H9 (cell line): ENCODE measurements at regions not wholly inside any gene's neighbourhood (a gene's known extent, or its start where the extent isn't known, plus 50 kb on each side); places are given as distances from the start of the nearest gene placed in this dataset.

Experiments
- DNase-seq: peaks from one replicate; pipeline ENCODE4 v3.0.0-alpha.2; 2017
- H2AFZ ChIP-seq: one replicate; pipeline ENCODE4 v1.6.1; 2013; ENCODE audit warnings: mild to moderate bottlenecking, low read length, control low read depth, moderate library complexity
- H2AK5ac ChIP-seq: 2 replicates; pipeline ENCODE4 v1.6.1; 2013; ENCODE audit warnings: low read length, control low read depth, mixed read lengths; ENCODE audit not compliant: insufficient read length
- H2BK120ac ChIP-seq: one replicate; pipeline ENCODE4 v1.6.1; 2013; ENCODE audit warnings: low read depth, mild to moderate bottlenecking, low read length, control low read depth, inconsistent platforms; ENCODE audit not compliant: poor library complexity, severe bottlenecking
- H2BK12ac ChIP-seq: 2 replicates; pipeline ENCODE4 v1.6.1; 2013; ENCODE audit warnings: low read length, control low read depth, mixed read lengths, low read depth; ENCODE audit not compliant: insufficient read length
- H2BK15ac ChIP-seq: 2 replicates; pipeline ENCODE4 v1.6.1; 2013; ENCODE audit warnings: low read depth, low read length, control low read depth
- H2BK20ac ChIP-seq: one replicate; pipeline ENCODE4 v1.6.1; 2013; ENCODE audit warnings: low read depth, mild to moderate bottlenecking, low read length, control low read depth, inconsistent platforms; ENCODE audit not compliant: poor library complexity, severe bottlenecking
- H2BK5ac ChIP-seq: 2 replicates; pipeline ENCODE4 v1.6.1; 2013; ENCODE audit warnings: low read length, control low read depth, mixed read lengths; ENCODE audit not compliant: insufficient read length
- H3K14ac ChIP-seq: 2 replicates; pipeline ENCODE4 v1.6.1; 2013; ENCODE audit warnings: low read length, control low read depth; ENCODE audit not compliant: insufficient read depth
- H3K18ac ChIP-seq: 2 replicates; pipeline ENCODE4 v1.6.1; 2013; ENCODE audit warnings: low read depth, mild to moderate bottlenecking, mixed read lengths, low read length, control low read depth; ENCODE audit not compliant: insufficient read length
- H3K23ac ChIP-seq: 2 replicates; pipeline ENCODE4 v1.6.1; 2013; ENCODE audit warnings: low read length, control low read depth, mixed read lengths, low read depth; ENCODE audit not compliant: insufficient read length
- H3K23me2 ChIP-seq: 2 replicates; pipeline ENCODE4 v1.6.1; 2013; ENCODE audit warnings: low read depth, mild to moderate bottlenecking, mixed read lengths, low read length, control low read depth; ENCODE audit not compliant: insufficient read length, poor library complexity, severe bottlenecking
- H3K27ac ChIP-seq: 2 replicates; pipeline ENCODE4 v1.5.1; 2013; ENCODE audit warnings: low read length, control low read depth, mixed read lengths, low read depth; ENCODE audit not compliant: insufficient read length
- H3K27me3 ChIP-seq: 2 replicates; pipeline ENCODE4 v1.6.1; 2013; ENCODE audit warnings: low read length, control low read depth, inconsistent platforms; ENCODE audit not compliant: insufficient read depth
- H3K4ac ChIP-seq: 2 replicates; pipeline ENCODE4 v1.6.1; 2013; ENCODE audit warnings: low read depth, mild to moderate bottlenecking, control low read depth, inconsistent platforms, low read length, moderate library complexity
- H3K4me1 ChIP-seq: 2 replicates; pipeline ENCODE4 v1.6.1; 2013; ENCODE audit warnings: low read length, control low read depth, inconsistent platforms; ENCODE audit not compliant: insufficient read depth
- H3K4me2 ChIP-seq: 2 replicates; pipeline ENCODE4 v1.6.1; 2013; ENCODE audit warnings: low read length, control low read depth, mixed read lengths; ENCODE audit not compliant: insufficient read length, insufficient read depth
- H3K56ac ChIP-seq: 2 replicates; pipeline ENCODE4 v1.6.1; 2013; ENCODE audit warnings: low read depth, mild to moderate bottlenecking, mixed read lengths, low read length, control low read depth; ENCODE audit not compliant: insufficient read length
- H3K79me1 ChIP-seq: 2 replicates; pipeline ENCODE4 v1.6.1; 2013; ENCODE audit warnings: low read depth, mild to moderate bottlenecking, moderate library complexity, low read length, control low read depth, inconsistent platforms; ENCODE audit not compliant: insufficient read depth, poor library complexity, severe bottlenecking
- H3K79me2 ChIP-seq: 2 replicates; pipeline ENCODE4 v1.6.1; 2013; ENCODE audit warnings: low read length, control low read depth, inconsistent platforms; ENCODE audit not compliant: insufficient read depth
- H3K9ac ChIP-seq: 2 replicates; pipeline ENCODE4 v1.6.1; 2013; ENCODE audit warnings: low read length, control low read depth, mixed read lengths; ENCODE audit not compliant: insufficient read length; ENCODE audit errors: extremely low read depth
- H3K9me3 ChIP-seq: one replicate; pipeline ENCODE4 v1.6.1; 2013; ENCODE audit warnings: low read depth, low read length, inconsistent platforms; ENCODE audit not compliant: control insufficient read depth
- H3T11ph ChIP-seq: one replicate; pipeline ENCODE4 v1.6.1; 2013; ENCODE audit warnings: mild to moderate bottlenecking, low read length, control low read depth, inconsistent platforms
- H4K20me1 ChIP-seq: one replicate; pipeline ENCODE4 v1.6.1; 2013; ENCODE audit not compliant: control insufficient read depth, insufficient read length, insufficient read depth
- H4K5ac ChIP-seq: 2 replicates; pipeline ENCODE4 v1.6.1; 2013; ENCODE audit warnings: low read depth, mild to moderate bottlenecking, mixed read lengths, low read length, control low read depth; ENCODE audit not compliant: insufficient read length
- H4K8ac ChIP-seq: replicated peaks from 2 replicates; pipeline ENCODE4 v1.6.1; 2013; ENCODE audit warnings: low read length, control low read depth, mixed read lengths, low read depth; ENCODE audit not compliant: insufficient read length
- H4K91ac ChIP-seq: 2 replicates; pipeline ENCODE4 v1.6.1; 2013; ENCODE audit warnings: low read depth, mild to moderate bottlenecking, moderate library complexity, mixed read lengths, low read length, control low read depth; ENCODE audit not compliant: insufficient read length
- H3K27ac Mint-ChIP-seq, 3 experiments: 2 replicates in 2 of 3; 3 replicates in 1 of 3; pipeline ENCODE4 v1.8.0; 2020 to 2021; ENCODE audit warnings: mixed read lengths in 3 of 3, mild to moderate bottlenecking in 1 of 3, moderate library complexity in 1 of 3
- H3K27me3 Mint-ChIP-seq: 2 replicates; pipeline ENCODE4 v1.8.0; 2021; ENCODE audit warnings: low read depth, mild to moderate bottlenecking, moderate library complexity, mixed read lengths
- H3K36me3 Mint-ChIP-seq, 3 experiments: 2 replicates in 2 of 3; 3 replicates in 1 of 3; pipeline ENCODE4 v1.8.0; 2020 to 2021; ENCODE audit warnings: low read depth in 3 of 3, mixed read lengths in 3 of 3; ENCODE audit not compliant: insufficient read depth in 1 of 3
- H3K4me1 Mint-ChIP-seq, 2 experiments: 2 replicates each; pipeline ENCODE4 v1.8.0; 2020; ENCODE audit warnings: mixed read lengths in 2 of 2
- H3K4me3 Mint-ChIP-seq, 2 experiments: 2 replicates in 1 of 2; 3 replicates in 1 of 2; pipeline ENCODE4 v1.8.0; 2020 to 2021; ENCODE audit warnings: mild to moderate bottlenecking in 2 of 2, mixed read lengths in 2 of 2, moderate library complexity in 1 of 2
- H3K9me3 Mint-ChIP-seq, 2 experiments: 2 replicates in 1 of 2; 3 replicates in 1 of 2; pipeline ENCODE4 v1.8.0; 2020; ENCODE audit warnings: mild to moderate bottlenecking in 2 of 2, mixed read lengths in 2 of 2, moderate library complexity in 1 of 2
- CTCF ChIP-seq: fragments of 200-600 bp; sonication (generic); conservative IDR thresholded peaks from 3 replicates; pipeline ENCODE4 v1.8.0; 2021; ENCODE audit warnings: antibody characterized with exemption, mild to moderate bottlenecking
- WGBS: extraction: QIAGEN DNeasy Blood & Tissue Kit; methylation state at CpG from one replicate; pipeline ENCODE4 v1.1.7; 2013; ENCODE audit warnings: missing lambda C conversion rate, low lambda C conversion rate, mixed read lengths; ENCODE audit not compliant: insufficient read length; ENCODE audit errors: extremely low coverage; 5-methylcytosine and 5-hydroxymethylcytosine counted together

GRCh38 chr7:17709599-17709998 lies 230.7 kb downstream of the SNX13 start:
- no peaks in the 10 kb centered on the region for H3K79me2 ChIP-seq

More at GRCh38 chr7:17709599-17709998, 230.7 kb downstream of the SNX13 start:
- Mint-ChIP-seq H3K36me3 (no peaks in the 10 kb centered on the region), H3K4me3 (no peak overlapping the region), H3K27me3 (no peaks in the 10 kb centered on the region), H3K27ac (no peak overlapping the region), H3K9me3 (no peaks in the 10 kb centered on the region), H3K4me1 (peaks cover 8 to 14% of the 10 kb centered on the region in 2 experiments)
- no peak overlapping the region for H4K5ac ChIP-seq
- TF ChIP-seq CTCF, result no peak
- H2AFZ ChIP-seq, result no peak overlapping the region
- H3K9ac ChIP-seq, result no peak overlapping the region
- no peak overlapping the region for H3K27ac ChIP-seq
- no peak overlapping the region for H2AK5ac ChIP-seq
- H3K56ac ChIP-seq, result no peak overlapping the region
- H4K20me1 ChIP-seq, result no peaks in the 10 kb centered on the region
- WGBS, result no CpG with 5 or more reads among the region's 2 CpGs
- no peak overlapping the region for H2BK15ac ChIP-seq
- H4K8ac ChIP-seq, result no peak overlapping the region
- H3K23me2 ChIP-seq, result no peaks in the 10 kb centered on the region
- no peaks in the 10 kb centered on the region for H3K4me1 ChIP-seq
- H3K79me1 ChIP-seq, result no peaks in the 10 kb centered on the region
- no peak for DNase-seq
- H3K4me2 ChIP-seq, result no peak overlapping the region
- H3T11ph ChIP-seq, result no peak overlapping the region
- H3K18ac ChIP-seq, result no peak overlapping the region
- H3K4ac ChIP-seq, result no peak overlapping the region
- no peaks in the 10 kb centered on the region for H3K9me3 ChIP-seq
- H3K14ac ChIP-seq, result no peak overlapping the region
- H2BK12ac ChIP-seq, result no peak overlapping the region
- no peak overlapping the region for H2BK20ac ChIP-seq
- no peak overlapping the region for H3K23ac ChIP-seq
- H3K27me3 ChIP-seq, result no peaks in the 10 kb centered on the region
- H2BK5ac ChIP-seq, result no peak overlapping the region
- H4K91ac ChIP-seq, result no peak overlapping the region
- no peak overlapping the region for H2BK120ac ChIP-seq
